Spleen (tissue), 7 donors: ENCODE measurements at regions not wholly inside any gene's neighbourhood (a gene's known extent, or its start where the extent isn't known, plus 50 kb on each side); places are given as distances from the start of the nearest gene placed in this dataset.

Experiments used
- CTCF ChIP-seq, 11 experiments: fragments of 200-600 bp in 7 of 11; fragments of 450-650 bp in 4 of 11; sonication (generic) in 4 of 11; IDR thresholded peaks in 8 of 11; conservative IDR thresholded peaks in 3 of 11; 1 replicate in 7 of 11; 2 replicates in 4 of 11; pipeline versions ENCODE4 v1.4.0 to v1.8.0; 2016 to 2021; ENCODE audit warnings: antibody characterized with exemption in 11 of 11, inconsistent platforms in 4 of 11, mild to moderate bottlenecking in 1 of 11
- POLR2AphosphoS5 ChIP-seq, 3 donors: sonication (generic); formaldehyde crosslinking; IDR thresholded peaks; one replicate each; pipeline ENCODE4 v1.5.1; 2017; ENCODE audit warnings: antibody characterized with exemption in 3 of 3
- donor health status: DM: no; HTN: no; CAD: no; lungs with moderate emphysema.
- donor health status: DM: no; HTN: no; CAD: no.
- donor health status: DM: no; HTN: no; CAD: no.

- no peak for TF ChIP-seq POLR2AphosphoS5 (IDR thresholded peaks at IDR 0.05)
- TF ChIP-seq CTCF (IDR thresholded peaks at IDR 0.05 in 8 of 11, conservative IDR thresholded peaks at IDR 0.05 in 3 of 11): no peak
Measured at GRCh38 chr18:56210520-56210919, 427.9 kb downstream of the TXNL1 start.
